MCF 10A (cell line): ENCODE measurements at regions not wholly inside any gene's neighbourhood (a gene's known extent, or its start where the extent isn't known, plus 50 kb on each side); places are given as distances from the start of the nearest gene placed in this dataset.

Source experiments
- BruUV-seq: library from RNA; stranded (reverse); fragments of 400-500 nt; replicated peaks from 2 replicates; lab custom pipeline; 2021; lab: Mats Ljungman, UMichigan
- CTCF ChIA-PET: fragments of 300-600 bp; sonication (Branson Sonifier 250); formaldehyde crosslinking; extraction: SDS; loops from one replicate; lab custom pipeline; 2021; ENCODE audit warnings: antibody characterized with exemption, inconsistent platforms; lab: Yijun Ruan, JAX
- POLR2A ChIA-PET: fragments of 300-600, 350-650 bp; sonication (Branson Sonifier 250); formaldehyde crosslinking; extraction: SDS; loops from one replicate; lab custom pipeline; 2020; ENCODE audit warnings: antibody characterized with exemption, inconsistent platforms; lab: Yijun Ruan, JAX
- DNase-seq: peaks from one replicate; pipeline ENCODE4 v3.0.0-alpha.2; 2018; ENCODE audit not compliant: unreplicated experiment
- H3K27ac Mint-ChIP-seq: one replicate; pipeline ENCODE4 v1.8.0; 2022; ENCODE audit warnings: mild to moderate bottlenecking, low read depth, mixed read lengths; ENCODE audit not compliant: unreplicated experiment
- H3K27me3 Mint-ChIP-seq: one replicate; pipeline ENCODE4 v1.8.0; 2022; ENCODE audit warnings: mixed read lengths; ENCODE audit not compliant: insufficient read depth, unreplicated experiment
- H3K36me3 Mint-ChIP-seq: one replicate; pipeline ENCODE4 v1.8.0; 2022; ENCODE audit warnings: mild to moderate bottlenecking, moderate library complexity, mixed read lengths; ENCODE audit not compliant: insufficient read depth, unreplicated experiment
- H3K4me1 Mint-ChIP-seq: one replicate; pipeline ENCODE4 v1.8.0; 2022; ENCODE audit warnings: mixed read lengths; ENCODE audit not compliant: insufficient read depth, unreplicated experiment
- H3K4me3 Mint-ChIP-seq: one replicate; pipeline ENCODE4 v1.8.0; 2022; ENCODE audit warnings: mild to moderate bottlenecking, moderate library complexity, mixed read lengths; ENCODE audit not compliant: unreplicated experiment
- H3K9me3 Mint-ChIP-seq: one replicate; pipeline ENCODE4 v1.8.0; 2022; ENCODE audit warnings: mixed read lengths; ENCODE audit not compliant: unreplicated experiment
- intact Hi-C: fragments of 100-400 bp; cut with micrococcal nuclease; formaldehyde crosslinking; loops from 2 replicates; pipeline ENCODE4 v1.14.1; 2022
- TF ChIP-seq, protein P1 (sequence below): fragments of 200-600 bp; IDR thresholded peaks from one replicate; pipeline ENCODE4 v1.8.0; 2022; ENCODE audit warnings: antibody characterized with exemption, mild to moderate bottlenecking; ENCODE audit not compliant: unreplicated experiment

DNA sequence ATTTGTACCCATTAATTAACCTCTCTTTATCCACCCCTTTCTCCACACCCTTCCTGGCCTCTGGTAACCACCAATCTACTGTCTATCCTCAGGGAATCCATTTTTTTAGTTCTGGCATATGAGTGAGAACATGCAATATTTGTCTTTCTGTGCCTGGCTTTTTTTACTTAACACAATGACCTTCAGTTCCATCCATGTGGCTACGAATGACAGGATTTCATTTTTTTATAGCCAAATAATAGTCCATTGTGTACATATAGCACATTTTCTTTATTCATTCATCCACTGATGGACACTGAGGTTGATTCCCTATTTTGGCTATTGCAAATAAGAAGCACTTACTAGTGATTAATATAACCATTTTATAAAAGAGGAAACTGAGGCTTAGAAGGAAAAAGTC lies 109.9 kb upstream of the NANOGP8 start:
- H3K27me3 Mint-ChIP-seq, result no peaks in the 10 kb centered on the region
- TF ChIP-seq, protein P1, sequence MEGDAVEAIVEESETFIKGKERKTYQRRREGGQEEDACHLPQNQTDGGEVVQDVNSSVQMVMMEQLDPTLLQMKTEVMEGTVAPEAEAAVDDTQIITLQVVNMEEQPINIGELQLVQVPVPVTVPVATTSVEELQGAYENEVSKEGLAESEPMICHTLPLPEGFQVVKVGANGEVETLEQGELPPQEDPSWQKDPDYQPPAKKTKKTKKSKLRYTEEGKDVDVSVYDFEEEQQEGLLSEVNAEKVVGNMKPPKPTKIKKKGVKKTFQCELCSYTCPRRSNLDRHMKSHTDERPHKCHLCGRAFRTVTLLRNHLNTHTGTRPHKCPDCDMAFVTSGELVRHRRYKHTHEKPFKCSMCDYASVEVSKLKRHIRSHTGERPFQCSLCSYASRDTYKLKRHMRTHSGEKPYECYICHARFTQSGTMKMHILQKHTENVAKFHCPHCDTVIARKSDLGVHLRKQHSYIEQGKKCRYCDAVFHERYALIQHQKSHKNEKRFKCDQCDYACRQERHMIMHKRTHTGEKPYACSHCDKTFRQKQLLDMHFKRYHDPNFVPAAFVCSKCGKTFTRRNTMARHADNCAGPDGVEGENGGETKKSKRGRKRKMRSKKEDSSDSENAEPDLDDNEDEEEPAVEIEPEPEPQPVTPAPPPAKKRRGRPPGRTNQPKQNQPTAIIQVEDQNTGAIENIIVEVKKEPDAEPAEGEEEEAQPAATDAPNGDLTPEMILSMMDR, result no peak
- H3K4me3 Mint-ChIP-seq, result no peak overlapping the region
- intact Hi-C loops, result no loop called here
- H3K9me3 Mint-ChIP-seq, result peaks cover 18% of the 10 kb centered on the region
- no peak for DNase-seq
- ChIA-PET CTCF (interaction anchor here (0.6 to 1.2 kb wide), 3 partner anchors 12 to 250 kb away, joined by 3 to 4 read pairs (median 3); no protein-coding TSS in a partner anchor), POLR2A (no interaction called here)
- no peaks in the 10 kb centered on the region for H3K4me1 Mint-ChIP-seq
- H3K36me3 Mint-ChIP-seq, result no peaks in the 10 kb centered on the region
- H3K27ac Mint-ChIP-seq, result no peak overlapping the region
- no TSS peak for BruUV-seq

DNA sequence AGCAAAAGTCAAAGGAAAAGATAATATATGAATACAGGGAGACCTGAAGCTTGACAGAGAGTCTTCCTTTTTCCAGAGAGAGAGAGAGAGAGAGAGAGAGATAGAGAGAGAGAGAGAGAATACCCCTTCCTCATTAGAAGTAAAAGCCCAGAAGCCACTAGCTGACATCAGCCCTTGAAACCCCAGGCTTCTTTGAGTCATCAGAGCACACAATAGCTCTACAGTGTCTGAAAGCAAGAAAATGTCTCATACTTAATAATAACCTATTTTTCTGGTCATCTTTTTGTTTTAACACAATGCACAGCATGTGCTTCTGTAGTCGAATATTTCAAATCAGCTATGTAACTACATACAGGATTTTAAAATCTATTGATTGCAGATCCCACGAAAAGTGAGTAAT lies 109.2 kb upstream of the NANOGP8 start:
- DNase-seq, result no peak
- Mint-ChIP-seq H3K27ac (no peak overlapping the region), H3K27me3 (no peaks in the 10 kb centered on the region), H3K4me1 (no peaks in the 10 kb centered on the region), H3K9me3 (peaks cover 18% of the 10 kb centered on the region), H3K36me3 (peaks cover 6% of the 10 kb centered on the region), H3K4me3 (no peak overlapping the region)
- intact Hi-C loops, result no loop called here
- TF ChIP-seq, protein P1, result no peak
- POLR2A ChIA-PET, result no interaction called here
- BruUV-seq, result no TSS peak
- CTCF ChIA-PET, result interaction anchor here (0.5 to 1.2 kb wide), 3 partner anchors 12 to 21 kb away, joined by 3 read pairs; no protein-coding TSS in a partner anchor

DNA sequence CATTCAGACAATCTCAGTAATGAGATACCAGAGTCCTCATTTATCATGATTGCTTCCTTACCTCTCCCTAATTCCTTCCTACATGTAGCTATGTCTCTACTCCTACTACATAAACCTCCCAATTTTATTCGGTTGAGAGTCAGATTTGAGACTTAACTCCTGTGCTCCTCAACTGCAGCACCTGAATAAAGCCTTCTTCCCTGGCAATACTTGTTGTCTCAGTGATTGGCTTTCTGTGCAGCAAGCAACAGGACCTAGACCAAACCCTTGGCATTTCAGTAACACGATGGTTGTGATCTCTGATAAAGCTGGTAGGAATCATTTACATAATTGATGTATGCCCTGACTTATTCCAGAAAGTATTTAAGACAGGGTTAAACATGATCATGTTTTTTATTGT lies 106.7 kb upstream of the NANOGP8 start:
- no peak overlapping the region for H3K4me3 Mint-ChIP-seq
- no peaks in the 10 kb centered on the region for H3K4me1 Mint-ChIP-seq
- no peak for DNase-seq
- TF ChIP-seq, protein P1, result no peak
- BruUV-seq, result no TSS peak
- no peaks in the 10 kb centered on the region for H3K27me3 Mint-ChIP-seq
- no peak overlapping the region for H3K27ac Mint-ChIP-seq
- intact Hi-C loops, result no loop called here
- peaks cover 6% of the 10 kb centered on the region for H3K36me3 Mint-ChIP-seq
- CTCF ChIA-PET, result interaction anchor here (0.5 kb wide), 1 partner anchor 1198 kb away, joined by 3 read pairs; no protein-coding TSS in a partner anchor
- H3K9me3 Mint-ChIP-seq, result peaks cover 18% of the 10 kb centered on the region
- POLR2A ChIA-PET, result no interaction called here

DNA sequence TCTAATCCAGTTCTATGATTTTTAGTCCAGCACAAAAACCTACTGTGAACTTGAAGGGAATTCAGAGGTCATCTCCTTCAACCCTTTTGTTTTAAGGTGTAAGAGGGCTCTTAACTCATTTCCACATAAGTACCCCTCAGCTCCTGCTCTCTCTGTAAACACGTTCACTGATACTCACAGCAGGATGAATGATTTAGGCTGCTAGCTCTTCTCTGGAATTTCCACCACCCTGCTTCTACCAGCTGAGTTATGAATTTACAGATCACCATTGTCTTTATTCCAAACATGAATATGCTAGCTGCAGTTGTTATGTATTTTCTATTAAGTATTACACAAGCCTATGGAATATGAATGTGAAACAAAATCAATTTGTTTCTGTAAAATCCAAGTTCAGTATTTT lies 101.3 kb upstream of the NANOGP8 start:
- Mint-ChIP-seq H3K4me1 (peaks cover 4% of the 10 kb centered on the region), H3K9me3 (peaks cover 3% of the 10 kb centered on the region), H3K27ac (no peak overlapping the region), H3K36me3 (peaks cover 10% of the 10 kb centered on the region), H3K4me3 (no peak overlapping the region), H3K27me3 (no peaks in the 10 kb centered on the region)
- intact Hi-C loops, result no loop called here
- ChIA-PET POLR2A (no interaction called here), CTCF (no interaction called here)
- BruUV-seq, result no TSS peak
- TF ChIP-seq, protein P1, result no peak
- no peak for DNase-seq
